HG03469 (cell line): ENCODE measurements at regions not wholly inside any gene's neighbourhood (a gene's known extent, or its start where the extent isn't known, plus 50 kb on each side); places are given as distances from the start of the nearest gene placed in this dataset.

ENCODE experiments used
- ATAC-seq: cut with Tn5 transposase; IDR thresholded peaks from one replicate; pipeline ENCODE4 v1.9.1; 2021; ENCODE audit warnings: mild to moderate bottlenecking, moderate library complexity, moderate number of reproducible peaks; ENCODE audit not compliant: unreplicated experiment

- no peak for ATAC-seq
These were observed 490.9 kb downstream of the FBXO15 start for GRCh38 chr18:73656691-73657090.

- no peak for ATAC-seq
These were observed 493.8 kb downstream of the FBXO15 start for GRCh38 chr18:73653827-73654226.

DNA sequence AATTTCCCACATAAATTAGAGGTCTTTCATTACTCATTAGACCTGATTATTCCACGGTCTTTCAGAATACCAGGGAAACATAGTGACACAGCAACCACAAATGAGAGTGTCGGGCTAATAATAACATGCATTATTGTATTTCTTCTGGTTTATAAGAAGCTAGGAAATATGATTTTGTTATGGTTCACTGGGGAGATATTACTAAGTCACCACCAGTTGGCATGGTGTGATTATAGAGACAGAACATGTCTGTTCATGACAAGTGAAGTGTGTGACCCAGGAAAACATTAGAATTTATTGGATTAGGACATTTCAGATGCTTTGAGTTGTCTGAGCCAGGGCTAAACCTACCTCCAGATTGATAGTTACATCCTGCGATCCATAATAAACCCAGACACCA is 494.4 kb downstream of the FBXO15 start:
- no peak for ATAC-seq

DNA sequence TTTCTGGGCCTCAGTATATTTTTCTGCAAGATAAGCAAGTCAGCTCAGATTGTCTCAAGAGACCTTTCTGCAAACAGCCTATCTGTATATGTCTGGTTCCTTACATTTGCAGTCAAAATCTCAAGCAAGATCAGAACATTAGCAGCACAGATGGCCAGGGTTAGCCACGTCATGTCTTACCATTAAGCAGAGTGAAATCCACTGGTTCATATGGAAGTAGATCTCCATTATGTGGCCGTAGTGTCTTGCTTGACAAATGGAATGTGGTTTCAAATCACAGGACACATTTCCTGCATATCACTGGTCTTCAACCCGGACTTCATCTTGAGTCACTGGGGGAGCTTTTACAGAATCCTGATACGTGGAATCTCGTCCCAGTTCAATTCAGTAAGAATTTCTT is 500.2 kb downstream of the FBXO15 start:
- no peak for ATAC-seq

DNA sequence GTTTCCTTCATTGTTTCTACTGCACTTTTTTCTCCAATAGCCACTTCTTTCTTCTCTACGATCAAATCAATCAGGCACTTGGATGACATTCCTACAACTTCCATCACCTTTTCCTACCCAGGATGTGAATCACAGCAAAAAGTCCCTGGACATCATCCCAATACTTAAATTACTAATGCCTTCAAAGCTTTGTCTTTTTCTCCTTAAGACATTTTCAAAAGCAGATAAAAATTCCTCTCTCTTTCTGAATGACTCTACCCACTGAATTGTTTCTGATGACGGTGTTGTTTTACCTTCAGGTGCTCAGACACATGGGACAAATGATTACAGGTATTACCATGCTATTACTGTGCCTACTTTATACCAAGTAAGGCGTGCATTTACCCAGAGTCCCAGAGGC is 500.9 kb downstream of the FBXO15 start:
- ATAC-seq, result no peak

DNA sequence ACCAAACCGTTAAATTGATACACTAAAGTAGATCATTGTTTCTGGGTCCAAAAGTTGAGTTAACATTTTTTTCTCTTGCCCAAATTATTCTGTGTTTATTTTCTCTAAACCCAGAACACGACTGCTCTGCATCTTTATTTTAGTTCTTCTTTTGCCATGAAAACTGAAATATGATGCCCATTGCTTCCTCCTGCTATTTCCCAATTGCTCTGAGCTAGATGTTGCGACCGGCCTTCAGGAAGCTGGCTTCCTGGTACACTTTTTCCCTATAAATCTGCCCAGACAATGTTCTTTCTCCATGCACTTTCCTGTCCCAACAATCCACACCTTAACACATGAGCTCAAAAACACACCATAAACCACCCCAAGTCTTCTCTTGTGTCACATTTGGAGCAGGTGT is 501.4 kb downstream of the FBXO15 start:
- no peak for ATAC-seq

DNA sequence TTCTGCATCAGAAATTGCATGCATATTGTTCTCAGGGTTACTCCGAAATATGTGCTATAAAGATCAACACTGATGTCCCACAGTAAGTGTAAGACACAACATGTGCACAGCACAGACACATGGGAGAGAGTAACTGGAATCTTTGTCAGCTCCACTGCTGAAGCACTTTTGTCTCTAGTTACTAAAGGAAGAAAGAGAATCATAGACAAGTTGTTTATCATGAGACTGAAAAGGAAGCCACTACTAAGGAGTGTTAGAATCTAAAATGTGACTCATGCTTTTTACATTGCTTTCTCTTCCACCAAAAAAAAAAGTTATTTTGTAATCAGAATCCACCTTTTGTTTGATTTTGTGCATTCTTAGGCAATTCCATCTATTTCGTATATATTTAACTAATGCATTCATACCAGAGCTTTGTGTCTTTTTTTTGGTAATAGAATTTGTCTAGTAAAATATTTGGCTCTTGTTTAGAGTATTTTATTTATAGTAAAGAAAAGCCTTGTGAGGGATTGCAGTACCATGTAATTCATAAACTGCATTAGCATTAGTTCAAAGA is 502.4 kb downstream of the FBXO15 start:
- no peak for ATAC-seq

- no peak for ATAC-seq
These were observed 507.8 kb downstream of the FBXO15 start for GRCh38 chr18:73639788-73640187.

- ATAC-seq, result no peak
These were observed 508.9 kb downstream of the FBXO15 start for GRCh38 chr18:73638709-73639108.

GRCh38 chr18:73636355-73636754 is 511.3 kb downstream of the FBXO15 start:
- ATAC-seq, result no peak

- ATAC-seq, result no peak
These were observed 520.8 kb downstream of the FBXO15 start for GRCh38 chr18:73626859-73627258.

- no peak for ATAC-seq
These were observed 521.4 kb downstream of the FBXO15 start for GRCh38 chr18:73626221-73626620.

- ATAC-seq, result no peak
These were observed 526.5 kb downstream of the FBXO15 start for GRCh38 chr18:73621091-73621490.

DNA sequence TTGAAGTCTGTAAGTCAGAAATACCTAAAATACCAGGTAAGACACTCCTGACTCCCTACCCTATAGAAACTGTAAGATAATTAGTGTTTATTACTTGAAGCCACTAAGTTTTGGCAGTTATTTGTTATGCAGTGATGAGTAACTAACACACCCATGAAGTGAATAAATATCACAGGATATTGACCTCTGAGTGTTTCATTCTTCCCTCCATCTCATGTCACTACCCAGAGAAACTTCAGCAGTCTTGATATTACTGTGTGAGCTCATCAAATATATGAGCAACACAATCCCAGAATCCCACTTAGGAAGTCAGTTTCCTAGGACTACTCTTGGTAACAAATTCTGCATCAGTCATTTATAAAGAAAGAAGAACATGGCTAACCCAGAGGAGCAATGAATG is 529.7 kb downstream of the FBXO15 start:
- ATAC-seq, result no peak

DNA sequence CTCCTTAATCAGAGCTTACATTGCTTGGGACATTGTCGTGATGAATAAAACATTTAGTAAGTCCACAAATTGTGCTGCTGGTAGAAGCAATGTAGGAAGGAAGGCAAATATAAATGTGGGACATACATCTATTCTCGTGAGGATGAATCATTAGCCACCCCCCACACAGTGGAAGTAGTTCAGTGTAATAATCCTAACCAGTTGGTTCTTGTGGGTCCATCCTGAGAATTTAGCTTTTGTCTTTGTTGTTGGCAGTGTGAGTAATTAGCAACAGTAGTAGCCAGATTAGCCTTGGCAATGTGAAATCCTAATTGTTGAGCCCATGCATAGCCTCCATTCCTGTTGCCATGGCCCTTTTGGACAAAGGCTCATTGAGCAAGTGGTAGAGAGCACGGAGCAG is 532.1 kb downstream of the FBXO15 start:
- ATAC-seq, result no peak

- ATAC-seq, result no peak
These were observed 532.8 kb downstream of the FBXO15 start for GRCh38 chr18:73614812-73615211.

DNA sequence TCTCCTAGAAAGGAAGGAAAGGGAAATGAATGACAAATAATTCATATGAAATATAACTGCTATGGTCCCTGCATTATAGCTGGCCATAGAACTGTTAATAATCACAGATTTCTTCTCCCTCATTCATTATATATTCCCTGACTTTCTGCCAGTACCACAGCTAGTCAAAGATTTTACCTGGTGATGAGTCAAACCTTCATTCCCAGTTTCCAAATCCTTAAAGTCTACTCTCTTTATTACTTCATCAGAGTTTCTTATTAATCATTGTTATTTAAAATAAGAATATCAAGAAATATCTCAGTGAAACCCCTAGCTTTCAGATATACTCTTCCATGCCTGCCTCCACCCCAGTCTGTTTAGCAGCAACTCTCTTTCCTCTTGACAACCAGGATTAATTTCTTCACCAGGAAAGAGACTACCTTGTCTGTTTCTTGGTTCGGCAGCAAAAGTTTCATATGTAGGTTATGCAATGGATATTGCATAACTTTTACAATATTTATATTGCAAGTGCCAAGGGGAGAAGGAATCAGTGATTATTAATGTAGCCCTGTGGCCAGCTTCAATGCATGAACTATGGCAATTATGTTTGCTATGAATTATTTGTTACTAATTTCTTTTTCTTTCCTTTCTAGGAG is 533.8 kb downstream of the FBXO15 start:
- ATAC-seq, result no peak

- ATAC-seq, result no peak
These were observed 549.6 kb downstream of the FBXO15 start for GRCh38 chr18:73597832-73598615.

GRCh38 chr18:73594749-73595148 is 552.9 kb downstream of the FBXO15 start:
- ATAC-seq, result no peak

GRCh38 chr18:73593207-73593606 is 554.4 kb downstream of the FBXO15 start:
- ATAC-seq, result no peak

- ATAC-seq, result no peak
These were observed 556.7 kb downstream of the FBXO15 start for GRCh38 chr18:73590950-73591349.

DNA sequence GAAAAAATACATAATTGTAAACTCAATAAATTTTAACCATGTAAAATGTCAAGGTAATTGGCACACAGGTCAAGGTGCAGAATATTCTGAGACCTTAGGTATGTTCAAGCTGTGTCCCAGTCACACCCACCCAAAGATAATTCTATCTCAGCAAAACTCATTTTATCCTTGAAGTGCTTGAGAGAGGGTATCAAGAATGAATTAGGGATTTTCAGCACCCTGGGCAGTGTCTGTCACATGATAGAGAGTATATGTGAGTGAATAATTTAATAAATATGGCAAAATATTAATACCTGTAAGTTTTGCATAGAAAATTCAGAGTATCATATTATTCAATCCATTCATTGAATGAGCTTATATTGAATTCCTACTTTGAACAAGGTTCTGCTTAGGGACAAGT is 567.9 kb downstream of the FBXO15 start:
- no peak for ATAC-seq
